ENCODE measurements at regions not wholly inside any gene's neighbourhood (a gene's known extent, or its start where the extent isn't known, plus 50 kb on each side); places are given as distances from the start of the nearest gene placed in this dataset.

DNA sequence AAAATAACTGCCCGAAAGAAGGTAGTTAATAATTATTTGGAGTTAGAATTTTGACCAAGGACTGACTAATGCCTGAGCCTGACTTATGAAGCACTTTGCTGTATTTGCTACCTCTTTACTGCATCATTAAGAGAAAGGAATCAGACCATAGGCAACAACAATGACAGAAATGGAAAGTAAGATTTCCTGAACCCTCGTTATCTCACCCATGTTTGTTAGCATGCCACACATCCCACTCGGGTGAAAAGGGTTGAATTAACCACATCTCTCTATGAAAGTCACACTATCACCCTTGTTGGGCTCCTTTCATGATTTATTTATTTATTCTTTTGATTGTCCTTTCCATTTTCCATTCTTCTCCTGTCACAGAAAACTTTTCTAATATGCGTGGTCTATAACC lies 59.6 kb downstream of the OLIG3 start:
- DNase-seq, result no peak

- DNase-seq, result no peak
Observed at GRCh38 chr6:137432054-137432611, 62.1 kb downstream of the OLIG3 start.

- DNase-seq, result no peak
Observed at GRCh38 chr6:137430954-137431353, 63.2 kb downstream of the OLIG3 start.

DNA sequence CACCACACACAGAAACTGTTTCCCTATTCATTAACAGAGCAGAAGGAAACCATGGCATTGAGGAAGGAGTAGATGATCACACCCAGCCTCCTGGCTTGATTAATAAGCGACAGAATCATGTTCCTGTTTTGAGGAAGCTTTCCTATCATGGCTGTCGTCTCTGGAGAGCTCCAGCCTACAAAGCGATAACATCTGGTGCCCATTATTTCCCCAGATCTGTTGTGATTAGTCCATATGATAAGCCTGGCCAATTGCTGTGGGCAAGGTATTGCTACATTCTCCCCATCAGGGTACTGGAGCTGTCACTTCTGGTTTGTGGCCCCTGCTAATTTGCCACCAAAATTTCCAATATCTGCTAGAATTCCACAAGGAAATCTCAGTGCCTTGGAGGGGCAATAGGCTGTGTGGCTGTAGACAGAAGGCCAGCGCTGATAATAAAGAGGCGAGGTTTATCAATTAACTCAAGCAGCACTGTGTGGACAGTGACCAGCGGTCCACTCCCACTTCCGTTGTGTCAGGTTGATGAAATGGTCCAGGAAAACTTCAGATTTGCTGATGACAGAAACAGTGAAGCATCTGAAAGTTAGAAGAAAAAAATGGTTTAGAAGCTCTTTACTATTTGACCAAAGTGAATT lies 66.4 kb downstream of the OLIG3 start:
- DNase-seq, result peak; percentile 15

DNA sequence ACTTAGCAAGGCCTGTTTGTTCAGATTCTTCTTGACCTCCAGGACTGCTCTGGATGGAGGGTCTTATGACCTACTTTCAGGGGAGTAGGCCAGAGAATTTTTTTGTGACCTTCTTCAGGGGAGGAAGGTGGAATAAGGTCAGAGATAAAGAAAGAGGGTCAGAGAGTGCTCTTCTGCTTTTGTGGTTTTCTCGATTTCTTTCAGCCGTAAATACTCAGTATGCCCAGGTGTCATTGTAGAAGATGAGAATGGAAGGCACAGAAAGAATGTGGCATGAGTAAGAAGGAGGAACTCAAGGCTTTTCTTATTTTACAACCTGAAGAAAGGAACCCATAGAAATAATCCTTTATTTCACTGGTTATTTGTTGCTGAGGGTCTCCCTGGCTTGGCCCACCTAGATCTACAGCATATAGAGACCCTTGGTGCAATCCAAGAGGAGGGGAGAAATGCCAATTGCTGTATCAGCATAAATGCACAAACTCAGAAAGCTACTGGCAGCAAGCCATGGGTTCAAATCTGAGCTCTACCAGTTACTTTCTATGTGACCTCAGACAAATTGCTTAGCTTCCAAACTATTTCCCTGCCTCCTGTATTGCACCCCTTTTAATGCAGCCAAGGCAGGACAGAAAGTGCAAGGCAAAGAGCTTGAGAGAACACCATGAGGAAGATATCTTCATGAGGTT lies 68.0 kb downstream of the OLIG3 start:
- DNase-seq, result no peak

- no peak for DNase-seq
Observed at GRCh38 chr6:137424251-137424650, 69.9 kb downstream of the OLIG3 start.

GRCh38 chr6:137423451-137424168 lies 70.6 kb downstream of the OLIG3 start:
- DNase-seq, result no peak

- no peak for DNase-seq
Observed at GRCh38 chr6:137417396-137417795, 76.8 kb downstream of the OLIG3 start.

DNA sequence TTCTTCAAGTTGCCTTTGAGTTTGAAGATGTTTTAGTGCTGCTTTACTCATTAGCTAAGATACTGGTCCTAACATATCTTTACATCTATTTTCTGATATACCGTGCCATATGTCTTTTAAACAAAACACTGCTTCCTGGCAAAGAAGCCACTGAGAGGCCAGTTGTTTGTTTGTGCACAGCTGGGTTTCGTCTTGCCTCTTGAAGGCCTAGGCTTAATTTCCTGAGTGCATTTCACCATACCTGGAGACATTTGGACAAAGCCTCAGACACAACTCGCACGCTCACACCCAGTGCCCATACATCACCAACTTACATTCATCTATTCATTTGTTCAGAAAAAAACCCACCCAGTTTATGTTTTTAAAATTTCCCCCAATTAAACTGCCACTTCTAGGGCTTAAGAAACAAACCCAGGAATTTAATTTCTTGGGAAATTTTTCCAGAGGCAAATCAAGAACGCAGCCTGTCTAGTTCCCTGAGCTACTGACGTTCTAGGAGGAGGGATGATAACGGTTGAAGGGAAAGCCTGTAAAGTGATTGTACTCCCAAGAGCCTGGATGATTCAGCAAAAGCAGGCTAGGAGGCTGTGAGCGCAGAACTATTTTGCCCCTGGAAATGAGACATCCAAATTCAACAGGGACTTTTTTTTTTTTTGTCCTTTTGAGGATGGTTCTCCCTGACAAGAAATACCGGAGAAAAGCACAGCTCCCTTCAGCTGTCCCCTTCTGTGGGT lies 77.7 kb downstream of the OLIG3 start:
- DNase-seq, result no peak

- no peak for DNase-seq
Observed at GRCh38 chr6:137415834-137416190, 78.4 kb downstream of the OLIG3 start.

DNA sequence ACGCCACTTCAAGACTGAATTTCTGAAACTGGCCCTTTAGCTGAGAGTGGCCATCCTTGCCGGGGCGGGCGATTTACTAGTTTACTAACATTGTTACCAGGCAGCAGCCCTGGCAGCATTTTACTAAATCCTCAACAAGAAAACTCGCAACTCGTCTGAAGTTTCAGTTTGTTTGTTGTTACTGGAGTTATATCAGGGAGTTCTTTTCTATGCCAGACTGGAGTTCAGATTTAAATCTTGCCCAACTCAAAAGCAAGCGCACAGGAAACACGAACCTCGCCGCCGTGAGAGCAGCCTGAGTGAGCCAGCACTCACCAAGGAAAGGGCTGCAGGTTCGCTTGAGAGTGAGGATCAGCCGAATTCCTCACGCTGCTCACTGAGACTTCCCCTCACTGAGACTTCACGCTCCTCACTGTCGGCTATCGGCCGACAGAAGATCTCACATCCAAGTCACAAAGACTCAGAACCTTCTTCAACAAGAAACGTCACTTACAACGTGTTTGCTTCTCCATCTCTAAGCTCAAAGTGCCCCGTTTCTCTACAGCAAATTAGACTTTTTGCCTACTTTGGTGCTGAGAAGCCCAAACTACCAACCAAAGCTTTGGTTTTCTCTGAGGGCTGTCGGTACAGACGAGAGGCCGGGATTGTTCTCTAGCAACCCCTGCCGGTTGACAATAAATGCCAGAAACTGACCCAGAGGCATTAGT lies 78.9 kb downstream of the OLIG3 start:
- DNase-seq, result peak; percentile 74

DNA sequence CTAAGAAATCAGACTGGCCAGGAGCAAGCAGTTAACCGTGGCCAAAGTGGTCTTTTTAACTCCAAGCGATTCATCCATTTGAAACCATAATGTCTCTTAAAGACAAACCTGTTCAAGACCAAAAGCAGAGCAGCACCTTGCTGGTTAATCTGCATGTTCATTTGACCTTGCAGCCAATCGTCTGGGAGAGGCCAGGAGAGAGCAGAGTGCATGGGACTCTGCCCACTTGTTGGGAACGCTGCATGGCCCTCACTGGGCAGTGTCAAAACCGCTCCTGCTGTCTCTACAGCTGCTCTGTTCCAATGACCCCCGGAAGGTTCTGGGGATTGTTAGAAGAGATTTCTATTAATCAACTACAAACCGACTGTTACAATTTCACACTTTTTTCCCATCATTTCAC lies 79.6 kb downstream of the OLIG3 start:
- no peak for DNase-seq

DNA sequence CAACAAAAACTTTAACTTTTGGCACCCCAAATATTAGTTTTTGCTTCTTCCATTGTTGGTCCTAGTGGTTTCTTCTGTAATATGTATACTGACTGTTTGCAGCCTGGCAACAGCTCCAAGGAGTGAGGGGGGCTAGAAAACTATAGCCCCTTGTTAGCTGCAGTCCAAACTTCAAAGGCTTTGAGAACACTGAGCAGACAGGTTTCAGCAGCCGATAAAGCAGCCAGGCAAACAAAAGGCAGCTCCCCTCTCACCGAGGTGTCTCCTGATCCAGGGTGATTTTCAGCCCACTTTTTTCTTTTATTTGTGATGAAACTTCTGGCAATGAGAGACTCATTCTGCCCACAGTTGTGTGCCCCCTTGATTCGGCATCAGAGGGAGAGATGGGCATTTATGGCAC lies 80.7 kb downstream of the OLIG3 start:
- DNase-seq, result no peak

DNA sequence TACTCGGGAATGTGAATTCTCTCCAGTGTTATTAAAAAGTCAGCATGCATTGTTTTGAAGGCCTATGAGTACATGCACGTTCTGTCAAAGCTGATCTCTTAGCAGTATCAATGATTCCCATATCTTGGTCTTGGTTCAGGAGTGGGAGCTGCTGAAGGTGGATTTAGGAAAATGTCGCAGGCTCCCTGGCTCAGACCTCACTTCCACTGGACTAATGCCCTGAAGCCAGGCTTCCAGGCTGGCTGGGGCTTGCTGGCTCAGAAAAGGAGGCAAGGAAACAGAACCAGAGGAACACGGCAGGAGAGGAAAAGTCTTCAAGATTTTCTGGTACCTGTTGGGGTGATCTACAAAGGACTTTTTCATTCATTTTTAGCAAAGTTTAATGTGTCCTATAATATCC lies 81.6 kb downstream of the OLIG3 start:
- no peak for DNase-seq

GRCh38 chr6:137409266-137409777 lies 84.9 kb downstream of the OLIG3 start:
- no peak for DNase-seq

- no peak for DNase-seq
Observed at GRCh38 chr6:137407816-137408215, 86.4 kb downstream of the OLIG3 start.

- no peak for DNase-seq
Observed at GRCh38 chr6:137405806-137406205, 88.4 kb downstream of the OLIG3 start.

GRCh38 chr6:137403855-137404254 lies 90.3 kb downstream of the OLIG3 start:
- DNase-seq, result no peak

DNA sequence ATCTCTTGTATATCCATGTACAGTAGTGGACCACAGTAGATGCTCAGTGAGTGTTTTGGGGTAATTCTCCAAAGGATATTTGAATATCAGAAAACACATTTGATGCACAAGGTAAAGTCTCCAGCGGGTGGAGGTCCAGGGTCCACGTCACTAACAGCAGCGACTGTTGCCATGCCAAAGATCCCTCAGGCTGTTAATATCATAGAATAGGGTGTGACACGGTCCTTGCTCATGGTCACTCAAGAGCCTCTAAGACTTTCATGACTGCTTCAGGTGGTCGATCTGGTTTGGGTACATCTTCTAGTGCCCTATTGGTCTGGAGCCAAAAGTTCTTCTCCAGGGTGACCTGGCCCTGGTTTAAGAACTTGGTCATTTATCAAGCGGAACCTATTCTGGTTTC lies 90.8 kb downstream of the OLIG3 start:
- no peak for DNase-seq

GRCh38 chr6:137402143-137402680 lies 92.0 kb downstream of the OLIG3 start:
- no peak for DNase-seq

- no peak for DNase-seq
Observed at GRCh38 chr6:137401088-137401487, 93.1 kb downstream of the OLIG3 start.

GRCh38 chr6:137399881-137400443 lies 94.2 kb downstream of the OLIG3 start:
- DNase-seq, result no peak
